Mammary epithelial cell (primary cell): ENCODE measurements at regions not wholly inside any gene's neighbourhood (a gene's known extent, or its start where the extent isn't known, plus 50 kb on each side); places are given as distances from the start of the nearest gene placed in this dataset.

Experiments
- EZH2 ChIP-seq: IDR thresholded peaks from 2 replicates; pipeline ENCODE4 v1.6.1; 2012; ENCODE audit warnings: low read length, inconsistent platforms, borderline replicate concordance
- TF ChIP-seq, protein P1 (sequence below), 2 donors: IDR thresholded peaks in 1 of 2; conservative IDR thresholded peaks in 1 of 2; 2 replicates each; pipeline ENCODE4 v1.5.1; 2011 to 2012; ENCODE audit warnings: inconsistent platforms in 2 of 2, low read length in 2 of 2, mild to moderate bottlenecking in 2 of 2, control low read depth in 1 of 2, low read depth in 1 of 2; ENCODE audit not compliant: insufficient read depth in 1 of 2; ENCODE audit errors: extremely low read depth in 1 of 2

DNA sequence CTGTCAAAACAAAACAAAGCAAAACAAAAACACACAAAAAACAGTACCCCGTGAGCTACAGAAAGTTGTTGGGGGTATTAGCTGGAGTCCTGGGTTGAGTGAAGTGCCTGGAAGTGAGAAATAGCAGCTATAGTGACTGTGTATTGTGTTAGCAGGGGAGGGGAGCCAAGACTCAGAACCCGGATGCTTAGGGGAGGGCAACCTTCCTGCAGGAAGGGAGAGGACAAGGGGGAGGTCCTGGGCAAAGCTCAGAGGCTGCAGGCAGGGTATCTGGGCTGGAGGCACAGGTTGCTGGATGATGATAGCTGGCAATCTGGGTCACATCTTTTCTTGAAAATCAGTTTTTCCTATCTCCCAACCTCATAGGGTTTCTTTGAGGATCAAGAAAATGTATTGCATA, 75.8 kb upstream of the PARD3 start:
- TF ChIP-seq, protein P1, sequence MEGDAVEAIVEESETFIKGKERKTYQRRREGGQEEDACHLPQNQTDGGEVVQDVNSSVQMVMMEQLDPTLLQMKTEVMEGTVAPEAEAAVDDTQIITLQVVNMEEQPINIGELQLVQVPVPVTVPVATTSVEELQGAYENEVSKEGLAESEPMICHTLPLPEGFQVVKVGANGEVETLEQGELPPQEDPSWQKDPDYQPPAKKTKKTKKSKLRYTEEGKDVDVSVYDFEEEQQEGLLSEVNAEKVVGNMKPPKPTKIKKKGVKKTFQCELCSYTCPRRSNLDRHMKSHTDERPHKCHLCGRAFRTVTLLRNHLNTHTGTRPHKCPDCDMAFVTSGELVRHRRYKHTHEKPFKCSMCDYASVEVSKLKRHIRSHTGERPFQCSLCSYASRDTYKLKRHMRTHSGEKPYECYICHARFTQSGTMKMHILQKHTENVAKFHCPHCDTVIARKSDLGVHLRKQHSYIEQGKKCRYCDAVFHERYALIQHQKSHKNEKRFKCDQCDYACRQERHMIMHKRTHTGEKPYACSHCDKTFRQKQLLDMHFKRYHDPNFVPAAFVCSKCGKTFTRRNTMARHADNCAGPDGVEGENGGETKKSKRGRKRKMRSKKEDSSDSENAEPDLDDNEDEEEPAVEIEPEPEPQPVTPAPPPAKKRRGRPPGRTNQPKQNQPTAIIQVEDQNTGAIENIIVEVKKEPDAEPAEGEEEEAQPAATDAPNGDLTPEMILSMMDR (conservative IDR thresholded peaks at IDR 0.05 in 1 of 2, IDR thresholded peaks at IDR 0.05 in 1 of 2; ENCODE audit: extremely low read depth in 1 of 2, insufficient read depth in 1 of 2, low read depth in 1 of 2, low read length in 2 of 2), result no peak
- no peak for TF ChIP-seq EZH2
